B cell (primary cell): ENCODE measurements at regions not wholly inside any gene's neighbourhood (a gene's known extent, or its start where the extent isn't known, plus 50 kb on each side); places are given as distances from the start of the nearest gene placed in this dataset.

Experiments used
- ATAC-seq: fragments of 200-7000 bp; cut with Tn5 transposase; one replicate; pipeline ENCODE4 v1.10.0; 2021; ENCODE audit warnings: low read depth, mild to moderate bottlenecking, moderate number of reproducible peaks, moderate library complexity
- CTCF ChIA-PET: fragments of 350-600 bp; sonication (Branson Sonifier 250); formaldehyde crosslinking; loops from one replicate; lab custom pipeline; 2021; ENCODE audit warnings: antibody characterized with exemption, inconsistent platforms; lab: Charles Lee
- POLR2A ChIA-PET: fragments of 350-600 bp; sonication (Branson Sonifier 250); formaldehyde crosslinking; loops from one replicate; lab custom pipeline; 2021; ENCODE audit warnings: antibody characterized with exemption; lab: Charles Lee
- DNase-seq: peaks from one replicate; pipeline ENCODE4 v3.0.0; 2013
- H2AFZ ChIP-seq: 2 replicates; pipeline ENCODE4 v1.6.1; 2012; ENCODE audit warnings: mild to moderate bottlenecking, low read depth, low read length; ENCODE audit not compliant: insufficient read depth, poor library complexity, severe bottlenecking
- H3K27ac ChIP-seq, 2 donors: 1 replicate in 1 of 2; 2 replicates in 1 of 2; pipeline ENCODE4 v1.5.1; 2012 to 2013; ENCODE audit warnings: low read length in 2 of 2, mild to moderate bottlenecking in 2 of 2, moderate library complexity in 1 of 2
- H3K27me3 ChIP-seq, 4 experiments: fragments of 200-600 bp in 1 of 4; sonication (generic) in 1 of 4; replicated peaks in 1 of 4; 1 replicate in 2 of 4; 2 replicates in 2 of 4; pipeline versions ENCODE4 v1.6.1 to v1.7.0; 2013 to 2016; ENCODE audit warnings: low read length in 3 of 4, mild to moderate bottlenecking in 2 of 4, mixed read lengths in 1 of 4, moderate library complexity in 1 of 4; ENCODE audit not compliant: insufficient read depth in 4 of 4, control insufficient read depth in 3 of 4; ENCODE audit errors: control extremely low read depth in 1 of 4
- H3K36me3 ChIP-seq, 2 experiments: replicated peaks in 1 of 2; 1 replicate in 1 of 2; 2 replicates in 1 of 2; pipeline versions ENCODE4 v1.6.1 to v1.7.1; 2013; ENCODE audit warnings: low read length in 1 of 2; ENCODE audit not compliant: insufficient read depth in 2 of 2, control insufficient read depth in 1 of 2; ENCODE audit errors: control extremely low read depth in 1 of 2, extremely low read depth in 1 of 2
- H3K4me1 ChIP-seq, 2 donors: fragments of 200-600 bp in 1 of 2; sonication (generic) in 1 of 2; 1 replicate in 1 of 2; 2 replicates in 1 of 2; pipeline versions ENCODE4 v1.5.1 to v1.6.1; 2013 to 2017; ENCODE audit warnings: low read length in 2 of 2; ENCODE audit not compliant: control insufficient read depth in 2 of 2, insufficient read depth in 2 of 2
- H3K4me2 ChIP-seq: replicated peaks from 2 replicates; pipeline ENCODE3; 2012; ENCODE audit warnings: mild to moderate bottlenecking, low read depth, low read length; ENCODE audit not compliant: poor library complexity, severe bottlenecking
- H3K4me3 ChIP-seq, 5 experiments: fragments of 200-600 bp in 1 of 5; sonication (generic) in 1 of 5; 1 replicate in 3 of 5; 2 replicates in 2 of 5; pipeline versions ENCODE4 v1.5.1 to v1.7.0; 2011 to 2016; ENCODE audit warnings: low read length in 4 of 5, mild to moderate bottlenecking in 4 of 5, low read depth in 2 of 5, control low read depth in 1 of 5, moderate library complexity in 1 of 5; ENCODE audit not compliant: insufficient read depth in 1 of 5; ENCODE audit errors: control extremely low read depth in 1 of 5, extremely low read depth in 1 of 5
- H3K79me2 ChIP-seq: fragments of 200-600 bp; sonication (generic); one replicate; pipeline ENCODE4 v1.6.0; 2016; ENCODE audit warnings: low read length; ENCODE audit not compliant: control insufficient read depth, insufficient read depth
- H3K9ac ChIP-seq: fragments of 200-600 bp; sonication (generic); 2 replicates; pipeline ENCODE4 v1.6.1; 2017; ENCODE audit warnings: mild to moderate bottlenecking, low read length, moderate library complexity
- H3K9me3 ChIP-seq, 3 donors: one replicate each; pipeline versions ENCODE4 v1.6.1 to v1.7.1; 2013; ENCODE audit warnings: low read length in 2 of 3; ENCODE audit not compliant: control insufficient read depth in 2 of 3, insufficient read depth in 1 of 3; ENCODE audit errors: control extremely low read depth in 1 of 3
- H4K20me1 ChIP-seq: 2 replicates; pipeline ENCODE4 v1.6.0; 2012; ENCODE audit warnings: mild to moderate bottlenecking, low read length; ENCODE audit not compliant: insufficient read depth, control insufficient read depth, poor library complexity, severe bottlenecking
- H3K27ac Mint-ChIP-seq: one replicate; pipeline ENCODE4 v1.8.0; 2021; ENCODE audit warnings: mixed read lengths
- H3K27me3 Mint-ChIP-seq: one replicate; pipeline ENCODE4 v1.8.0; 2021; ENCODE audit warnings: mixed read lengths
- H3K4me1 Mint-ChIP-seq: one replicate; pipeline ENCODE4 v1.8.0; 2021; ENCODE audit warnings: mixed read lengths
- H3K4me3 Mint-ChIP-seq: one replicate; pipeline ENCODE4 v1.8.0; 2021; ENCODE audit warnings: mixed read lengths
- H3K9me3 Mint-ChIP-seq: one replicate; pipeline ENCODE4 v1.8.0; 2022; ENCODE audit warnings: mixed read lengths; ENCODE audit not compliant: insufficient read depth
- CTCF ChIP-seq: fragments of 200-600 bp; IDR thresholded peaks from one replicate; pipeline ENCODE4 v1.8.0; 2022; ENCODE audit warnings: antibody characterized with exemption, mild to moderate bottlenecking
- EZH2 ChIP-seq: IDR thresholded peaks from 2 replicates; pipeline ENCODE4 v1.6.1; 2012; ENCODE audit warnings: borderline replicate concordance, low read depth, mild to moderate bottlenecking, moderate library complexity, low read length; ENCODE audit not compliant: insufficient read depth, poor library complexity, severe bottlenecking
- WGBS: methylation state at CpG from one replicate; pipeline ENCODE4 v1.1.5; 2013; ENCODE audit warnings: missing lambda C conversion rate; ENCODE audit not compliant: insufficient coverage; 5-methylcytosine and 5-hydroxymethylcytosine counted together
- intact Hi-C: fragments of 100-400 bp; cut with micrococcal nuclease; formaldehyde crosslinking; loops from one replicate; pipeline ENCODE4 v1.10.0; 2022

GRCh38 chr20:39227416-39227815 is 265.3 kb downstream of the DHX35 start:
- Histone ChIP-seq H3K36me3 (no peaks in the 10 kb centered on the region), H3K9me3 (no peaks in the 10 kb centered on the region), H3K9ac (no peak overlapping the region), H3K4me2 (no peak overlapping the region), H3K27me3 (peaks cover 0 to 6% (median 0%) of the 10 kb centered on the region in 4 experiments), H4K20me1 (no peaks in the 10 kb centered on the region), H3K4me1 (no peaks in the 10 kb centered on the region), H3K79me2 (no peaks in the 10 kb centered on the region), H3K27ac (no peak overlapping the region), H3K4me3 (no peak overlapping the region), H2AFZ (no peak overlapping the region)
- ATAC-seq: no peak
- no peak overlapping the region for H3K4me3 Mint-ChIP-seq
- WGBS: 96% methylated on average over 4 of the region's 7 CpGs
- no peaks in the 10 kb centered on the region for H3K9me3 Mint-ChIP-seq
- no peaks in the 10 kb centered on the region for H3K4me1 Mint-ChIP-seq
- CTCF ChIA-PET: no interaction called here
- H3K27me3 Mint-ChIP-seq: peaks cover 15% of the 10 kb centered on the region
- intact Hi-C loops: no loop called here
- POLR2A ChIA-PET: no interaction called here
- no peak for DNase-seq
- H3K27ac Mint-ChIP-seq: no peak overlapping the region
- TF ChIP-seq EZH2 (no peak), CTCF (no peak)

GRCh38 chr20:39225978-39226377 is 263.8 kb downstream of the DHX35 start:
- H3K4me3 Mint-ChIP-seq: no peak overlapping the region
- no peak overlapping the region for H3K27ac Mint-ChIP-seq
- no peaks in the 10 kb centered on the region for H3K36me3 ChIP-seq
- H3K27ac ChIP-seq: no peak overlapping the region
- TF ChIP-seq CTCF (no peak), EZH2 (no peak)
- 89% methylated on average over 1 of the region's 1 CpG for WGBS
- H3K27me3 Mint-ChIP-seq: peaks cover 14% of the 10 kb centered on the region
- ChIA-PET CTCF (no interaction called here), POLR2A (no interaction called here)
- peaks cover 0 to 6% (median 0%) of the 10 kb centered on the region in 4 experiments for H3K27me3 ChIP-seq
- H3K9me3 ChIP-seq: no peaks in the 10 kb centered on the region
- H4K20me1 ChIP-seq: no peaks in the 10 kb centered on the region
- no peaks in the 10 kb centered on the region for H3K79me2 ChIP-seq
- H3K9me3 Mint-ChIP-seq: no peaks in the 10 kb centered on the region
- no peak overlapping the region for H3K4me3 ChIP-seq
- no peak for ATAC-seq
- no peak overlapping the region for H3K4me2 ChIP-seq
- no peak overlapping the region for H3K9ac ChIP-seq
- intact Hi-C loops: no loop called here
- no peak overlapping the region for H2AFZ ChIP-seq
- no peaks in the 10 kb centered on the region for H3K4me1 ChIP-seq
- DNase-seq: no peak
- H3K4me1 Mint-ChIP-seq: no peaks in the 10 kb centered on the region
